Caco-2 (cell line): ENCODE measurements at regions not wholly inside any gene's neighbourhood (a gene's known extent, or its start where the extent isn't known, plus 50 kb on each side); places are given as distances from the start of the nearest gene placed in this dataset.

Source experiments
- BruUV-seq: library from RNA; stranded (reverse); fragments of 400-500 nt; replicated peaks from 2 replicates; lab custom pipeline; 2021; lab: Mats Ljungman, UMichigan
- CTCF ChIA-PET: fragments of 300-600 bp; sonication (Branson Sonifier 250); formaldehyde crosslinking; loops from one replicate; lab custom pipeline; 2022; ENCODE audit warnings: antibody characterized with exemption; lab: Charles Lee
- POLR2A ChIA-PET: fragments of 300-600 bp; sonication (Branson Sonifier 250); formaldehyde crosslinking; loops from one replicate; lab custom pipeline; 2022; ENCODE audit warnings: antibody characterized with exemption; lab: Charles Lee
- DNase-seq, 2 experiments: peaks; one replicate each; pipeline versions ENCODE4 v3.0.0 to v3.0.0-alpha.2; 2020 to 2022
- H3K27me3 ChIP-seq: replicated peaks from 2 replicates; pipeline ENCODE4 v1.6.0; 2011; ENCODE audit warnings: low read length; ENCODE audit not compliant: control insufficient read depth, insufficient read depth
- H3K36me3 ChIP-seq: 2 replicates; pipeline ENCODE4 v1.5.1; 2011; ENCODE audit warnings: low read length; ENCODE audit not compliant: control insufficient read depth, insufficient read depth
- H3K4me1 ChIP-seq: fragments of 250-450 bp; sonication (Bioruptor Pico); 2 replicates; pipeline ENCODE4 v1.5.1; 2020; ENCODE audit warnings: mild to moderate bottlenecking
- H3K4me3 ChIP-seq: 2 replicates; pipeline ENCODE4 v1.5.1; 2011; ENCODE audit warnings: low read depth, mild to moderate bottlenecking, control low read depth, low read length
- H3K9me3 ChIP-seq: fragments of 250-450 bp; sonication (Bioruptor Pico); 2 replicates; pipeline ENCODE4 v1.5.1; 2020; ENCODE audit warnings: mild to moderate bottlenecking, moderate library complexity
- H3K27ac Mint-ChIP-seq: one replicate; pipeline ENCODE4 v1.8.0; 2022; ENCODE audit warnings: mixed read lengths; ENCODE audit not compliant: unreplicated experiment
- H3K27me3 Mint-ChIP-seq: one replicate; pipeline ENCODE4 v1.8.0; 2022; ENCODE audit warnings: mixed read lengths; ENCODE audit not compliant: insufficient read depth, unreplicated experiment
- H3K36me3 Mint-ChIP-seq: one replicate; pipeline ENCODE4 v1.8.0; 2022; ENCODE audit warnings: mild to moderate bottlenecking, mixed read lengths; ENCODE audit not compliant: insufficient read depth, unreplicated experiment
- H3K4me1 Mint-ChIP-seq: one replicate; pipeline ENCODE4 v1.8.0; 2022; ENCODE audit warnings: low read depth, mixed read lengths; ENCODE audit not compliant: unreplicated experiment
- H3K4me3 Mint-ChIP-seq: one replicate; pipeline ENCODE4 v1.8.0; 2022; ENCODE audit warnings: mild to moderate bottlenecking, moderate library complexity, mixed read lengths; ENCODE audit not compliant: unreplicated experiment
- H3K9me3 Mint-ChIP-seq: one replicate; pipeline ENCODE4 v1.8.0; 2022; ENCODE audit warnings: mixed read lengths; ENCODE audit not compliant: unreplicated experiment
- CTCF ChIP-seq, 2 experiments: fragments of 200-600 bp in 1 of 2; IDR thresholded peaks; 1 replicate in 1 of 2; 2 replicates in 1 of 2; pipeline versions ENCODE4 v1.5.1 to v1.8.0; 2011 to 2022; ENCODE audit warnings: antibody characterized with exemption in 1 of 2, control low read depth in 1 of 2, inconsistent platforms in 1 of 2, low read depth in 1 of 2, low read length in 1 of 2, mild to moderate bottlenecking in 1 of 2, moderate library complexity in 1 of 2; ENCODE audit not compliant: insufficient read depth in 1 of 2, severe bottlenecking in 1 of 2, unreplicated experiment in 1 of 2
- intact Hi-C: fragments of 100-400 bp; cut with micrococcal nuclease; formaldehyde crosslinking; loops from one replicate; pipeline ENCODE4 v1.10.0; 2022; ENCODE audit not compliant: unreplicated experiment

GRCh38 chr18:53937037-53937436 lies 287.4 kb downstream of the MBD2 start:
- Histone ChIP-seq H3K27me3 (no peaks in the 10 kb centered on the region), H3K4me1 (no peaks in the 10 kb centered on the region), H3K36me3 (no peaks in the 10 kb centered on the region), H3K9me3 (no peaks in the 10 kb centered on the region), H3K4me3 (no peak overlapping the region)
- ChIA-PET CTCF (no interaction called here), POLR2A (no interaction called here)
- H3K9me3 Mint-ChIP-seq: peaks cover 12% of the 10 kb centered on the region
- BruUV-seq: no TSS peak
- no peak overlapping the region for H3K27ac Mint-ChIP-seq
- H3K4me1 Mint-ChIP-seq: no peaks in the 10 kb centered on the region
- no peaks in the 10 kb centered on the region for H3K36me3 Mint-ChIP-seq
- TF ChIP-seq CTCF (IDR thresholded peaks at IDR 0.05; ENCODE audit: insufficient read depth in 1 of 2, low read depth in 1 of 2, low read length in 1 of 2, severe bottlenecking in 1 of 2, unreplicated experiment in 1 of 2): no peak
- no peaks in the 10 kb centered on the region for H3K27me3 Mint-ChIP-seq
- intact Hi-C loops: no loop called here
- DNase-seq: no peak
- no peak overlapping the region for H3K4me3 Mint-ChIP-seq

GRCh38 chr18:53935803-53936202 lies 288.7 kb downstream of the MBD2 start:
- ChIA-PET CTCF (no interaction called here), POLR2A (no interaction called here)
- no peak overlapping the region for H3K4me3 ChIP-seq
- intact Hi-C loops: no loop called here
- TF ChIP-seq CTCF (IDR thresholded peaks at IDR 0.05; ENCODE audit: insufficient read depth in 1 of 2, low read depth in 1 of 2, low read length in 1 of 2, severe bottlenecking in 1 of 2, unreplicated experiment in 1 of 2): no peak
- BruUV-seq: no TSS peak
- H3K36me3 ChIP-seq: no peaks in the 10 kb centered on the region
- Mint-ChIP-seq H3K27ac (no peak overlapping the region), H3K4me1 (no peaks in the 10 kb centered on the region), H3K36me3 (no peaks in the 10 kb centered on the region), H3K9me3 (peaks cover 12% of the 10 kb centered on the region), H3K4me3 (no peak overlapping the region), H3K27me3 (no peaks in the 10 kb centered on the region)
- H3K9me3 ChIP-seq: no peaks in the 10 kb centered on the region
- no peaks in the 10 kb centered on the region for H3K27me3 ChIP-seq
- no peak for DNase-seq
- no peaks in the 10 kb centered on the region for H3K4me1 ChIP-seq

- ChIA-PET CTCF (no interaction called here), POLR2A (no interaction called here)
- no peak for DNase-seq
- H3K4me3 ChIP-seq: no peak overlapping the region
- H3K9me3 Mint-ChIP-seq: peaks cover 12% of the 10 kb centered on the region
- H3K9me3 ChIP-seq: no peaks in the 10 kb centered on the region
- no peak overlapping the region for H3K27ac Mint-ChIP-seq
- no peaks in the 10 kb centered on the region for H3K36me3 ChIP-seq
- H3K27me3 ChIP-seq: no peaks in the 10 kb centered on the region
- no peak for TF ChIP-seq CTCF (IDR thresholded peaks at IDR 0.05; ENCODE audit: insufficient read depth in 1 of 2, low read depth in 1 of 2, low read length in 1 of 2, severe bottlenecking in 1 of 2, unreplicated experiment in 1 of 2)
- no TSS peak for BruUV-seq
- no peak overlapping the region for H3K4me3 Mint-ChIP-seq
- no peaks in the 10 kb centered on the region for H3K36me3 Mint-ChIP-seq
- H3K27me3 Mint-ChIP-seq: no peaks in the 10 kb centered on the region
- no peaks in the 10 kb centered on the region for H3K4me1 Mint-ChIP-seq
- intact Hi-C loops: no loop called here
- H3K4me1 ChIP-seq: no peaks in the 10 kb centered on the region
These were observed 289.1 kb downstream of the MBD2 start for GRCh38 chr18:53935399-53935798.
